C4-2B (cell line): ENCODE measurements at regions not wholly inside any gene's neighbourhood (a gene's known extent, or its start where the extent isn't known, plus 50 kb on each side); places are given as distances from the start of the nearest gene placed in this dataset.

ENCODE experiments used
- ZFX ChIP-seq: fragments of 450-650 bp; IDR thresholded peaks from 2 replicates; pipeline ENCODE4 v1.6.1; 2017
- TF ChIP-seq, protein P1 (sequence below): fragments of 450-650 bp; conservative IDR thresholded peaks from 2 replicates; pipeline ENCODE4 v1.5.1; 2017; ENCODE audit warnings: mild to moderate bottlenecking

DNA sequence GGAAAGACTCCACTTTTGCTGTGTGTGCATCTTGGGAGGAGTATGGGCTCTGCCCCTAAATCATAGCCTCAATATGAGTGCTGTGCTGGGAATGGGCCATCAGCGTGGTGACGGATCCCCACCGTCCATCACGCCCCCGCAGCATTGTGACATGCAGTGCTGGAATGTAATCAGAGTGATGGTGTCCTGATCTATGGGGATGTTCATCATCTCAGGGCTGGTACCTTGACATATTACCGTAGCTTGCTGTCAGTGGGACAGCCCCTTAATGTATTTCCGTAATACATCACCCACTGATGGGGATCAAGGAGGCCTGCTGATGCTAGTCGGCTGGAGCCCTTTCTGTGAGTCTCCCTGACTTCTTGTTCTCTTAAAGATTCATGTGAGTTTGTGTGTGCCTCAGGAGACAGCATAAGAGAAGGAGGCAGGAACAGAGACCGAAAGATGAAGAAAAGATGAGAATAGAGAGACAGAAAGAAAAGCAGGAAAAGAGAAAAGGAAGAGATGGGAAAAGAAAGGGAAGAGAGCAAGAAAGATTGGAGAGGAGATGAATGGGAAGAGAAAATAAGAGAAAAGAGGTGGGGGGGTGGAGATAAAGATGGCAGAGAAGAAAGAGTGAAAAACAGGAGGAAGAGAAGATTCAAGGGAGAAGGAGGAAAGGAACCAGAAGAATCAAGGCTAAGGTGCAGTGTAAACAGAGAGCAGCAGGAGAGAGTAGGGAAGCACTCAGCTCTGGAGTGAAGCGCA, 183.7 kb downstream of the RPLP1 start:
- TF ChIP-seq, protein P1, sequence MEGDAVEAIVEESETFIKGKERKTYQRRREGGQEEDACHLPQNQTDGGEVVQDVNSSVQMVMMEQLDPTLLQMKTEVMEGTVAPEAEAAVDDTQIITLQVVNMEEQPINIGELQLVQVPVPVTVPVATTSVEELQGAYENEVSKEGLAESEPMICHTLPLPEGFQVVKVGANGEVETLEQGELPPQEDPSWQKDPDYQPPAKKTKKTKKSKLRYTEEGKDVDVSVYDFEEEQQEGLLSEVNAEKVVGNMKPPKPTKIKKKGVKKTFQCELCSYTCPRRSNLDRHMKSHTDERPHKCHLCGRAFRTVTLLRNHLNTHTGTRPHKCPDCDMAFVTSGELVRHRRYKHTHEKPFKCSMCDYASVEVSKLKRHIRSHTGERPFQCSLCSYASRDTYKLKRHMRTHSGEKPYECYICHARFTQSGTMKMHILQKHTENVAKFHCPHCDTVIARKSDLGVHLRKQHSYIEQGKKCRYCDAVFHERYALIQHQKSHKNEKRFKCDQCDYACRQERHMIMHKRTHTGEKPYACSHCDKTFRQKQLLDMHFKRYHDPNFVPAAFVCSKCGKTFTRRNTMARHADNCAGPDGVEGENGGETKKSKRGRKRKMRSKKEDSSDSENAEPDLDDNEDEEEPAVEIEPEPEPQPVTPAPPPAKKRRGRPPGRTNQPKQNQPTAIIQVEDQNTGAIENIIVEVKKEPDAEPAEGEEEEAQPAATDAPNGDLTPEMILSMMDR = no peak
- no peak for TF ChIP-seq ZFX
